NCI-H82 treated with DMSO at 0.1 percent for 48 hours (cell line): ENCODE measurements at regions not wholly inside any gene's neighbourhood (a gene's known extent, or its start where the extent isn't known, plus 50 kb on each side); places are given as distances from the start of the nearest gene placed in this dataset.
"Not testable (repeated sequence)": the region's sequence is repeated elsewhere in the genome, so short reads cannot be mapped to it uniquely, and the experiment has no call there.

Experiments used
- DNase-seq: peaks from one replicate; lab custom pipeline; 2025; ENCODE audit not compliant: unreplicated experiment; lab: John Stamatoyannopoulos, UW

DNA sequence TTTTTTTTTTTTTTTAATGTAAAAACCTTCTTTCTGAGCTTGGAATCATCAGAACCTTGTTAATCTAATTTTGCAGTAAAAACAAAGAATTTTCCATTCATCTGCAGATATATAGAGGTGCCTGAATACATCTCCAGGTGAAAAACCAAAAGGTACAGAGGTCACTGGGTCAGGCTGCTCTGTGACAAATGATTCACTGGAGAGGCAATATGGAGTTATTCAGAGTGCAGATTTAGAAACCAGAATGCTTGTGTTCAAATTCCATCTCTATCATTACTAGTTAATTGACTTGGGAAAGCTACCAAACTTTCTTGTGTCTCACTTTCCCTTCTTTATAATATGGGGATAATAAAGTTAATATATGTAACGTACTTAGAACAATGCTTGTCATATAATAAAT, 51.5 kb upstream of the C1orf53 start:
- no peak for DNase-seq

- no peak for DNase-seq
Observed at GRCh38 chr1:197850042-197850441, 52.4 kb upstream of the C1orf53 start.

DNA sequence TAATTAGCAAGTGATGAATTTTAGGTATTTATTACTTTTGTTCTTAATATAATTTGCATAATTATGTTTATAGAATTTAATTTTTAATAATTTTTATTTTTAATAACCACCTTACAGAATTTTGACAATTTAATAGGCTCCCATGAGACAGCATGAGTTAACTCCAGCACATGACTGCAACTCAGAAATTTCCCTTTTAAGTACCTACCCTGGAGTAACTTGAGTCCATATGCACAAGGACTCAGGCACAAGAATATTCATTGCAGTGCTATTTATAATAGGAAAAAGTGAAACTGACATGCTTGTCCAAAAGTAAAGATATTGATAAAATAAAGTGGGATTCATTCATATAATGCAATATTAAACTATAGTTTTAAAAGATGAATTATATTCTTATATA, 54.1 kb upstream of the C1orf53 start:
- no peak for DNase-seq

DNA sequence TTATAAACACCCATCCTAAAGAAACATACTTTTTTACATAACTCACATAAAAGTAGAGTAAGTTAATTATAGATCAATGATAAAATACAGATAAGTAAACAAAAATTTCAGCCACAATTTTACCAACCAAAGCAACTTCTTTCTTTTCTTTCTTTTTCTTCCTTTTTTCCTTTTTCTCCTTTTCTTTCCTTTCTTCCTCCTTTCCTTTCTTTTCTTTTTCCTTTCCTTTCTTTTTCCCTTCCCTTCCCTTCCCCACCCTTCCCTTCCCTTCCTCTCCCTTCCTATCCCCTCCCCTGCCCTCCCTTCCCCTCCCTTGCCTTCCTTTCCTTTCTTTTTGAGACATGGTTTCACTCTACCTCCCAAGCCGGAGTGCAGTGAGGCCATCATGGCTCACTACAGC, 56.5 kb upstream of the C1orf53 start:
- no peak for DNase-seq

- no peak for DNase-seq
Observed at GRCh38 chr1:197844651-197845050, 57.8 kb upstream of the C1orf53 start.

DNA sequence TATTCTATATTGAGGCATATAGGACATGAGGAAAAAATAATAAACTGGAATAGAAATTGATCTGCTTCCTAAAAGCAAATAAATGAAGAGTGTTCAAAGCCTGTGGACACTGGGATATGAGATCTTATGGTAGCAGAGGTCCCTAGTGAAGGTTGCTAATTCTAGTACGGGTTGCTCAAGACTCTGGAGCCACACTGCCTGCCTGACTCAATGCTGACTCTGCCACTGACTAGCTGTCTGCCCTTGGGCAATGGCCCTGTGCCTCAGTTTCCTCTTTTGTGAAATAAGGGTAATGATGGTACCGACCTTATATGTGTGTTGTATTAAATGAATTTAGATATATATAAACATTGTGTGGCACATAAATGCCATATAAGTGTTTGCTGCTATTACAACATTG, 59.0 kb upstream of the C1orf53 start:
- DNase-seq: no peak

GRCh38 chr1:197842646-197843045, 59.8 kb upstream of the C1orf53 start:
- DNase-seq: no peak

DNA sequence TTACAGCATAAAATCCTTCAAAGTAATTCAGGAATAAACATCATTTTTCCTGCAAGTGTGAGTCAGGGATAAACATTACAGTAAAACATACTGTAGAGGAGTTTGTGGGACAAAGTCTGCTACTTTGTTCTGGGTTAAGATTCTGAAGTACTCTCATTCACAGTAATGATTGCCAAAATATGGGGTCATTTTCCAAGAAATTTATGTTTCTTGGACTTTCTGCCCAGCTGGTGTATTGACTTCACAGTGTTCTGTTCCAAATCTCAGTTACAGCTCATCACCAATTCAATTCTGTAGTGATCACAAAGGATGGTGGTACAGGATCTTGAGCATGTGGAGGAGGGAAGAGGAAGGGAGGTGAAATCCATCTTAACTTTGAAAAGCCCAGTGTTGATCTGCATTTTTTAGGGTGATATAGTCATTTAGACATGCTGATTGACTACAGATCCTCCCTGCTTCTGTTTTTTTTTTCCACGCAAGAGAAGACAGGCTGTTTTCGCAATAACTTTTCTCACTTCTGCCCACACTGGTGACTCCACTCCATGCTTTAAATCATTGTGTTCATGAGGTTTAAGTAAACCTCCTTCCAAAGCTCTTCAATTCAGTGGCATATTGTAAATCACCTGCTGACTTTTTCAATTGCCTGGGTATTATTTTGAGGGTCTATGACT, 60.4 kb upstream of the C1orf53 start:
- no peak for DNase-seq

DNA sequence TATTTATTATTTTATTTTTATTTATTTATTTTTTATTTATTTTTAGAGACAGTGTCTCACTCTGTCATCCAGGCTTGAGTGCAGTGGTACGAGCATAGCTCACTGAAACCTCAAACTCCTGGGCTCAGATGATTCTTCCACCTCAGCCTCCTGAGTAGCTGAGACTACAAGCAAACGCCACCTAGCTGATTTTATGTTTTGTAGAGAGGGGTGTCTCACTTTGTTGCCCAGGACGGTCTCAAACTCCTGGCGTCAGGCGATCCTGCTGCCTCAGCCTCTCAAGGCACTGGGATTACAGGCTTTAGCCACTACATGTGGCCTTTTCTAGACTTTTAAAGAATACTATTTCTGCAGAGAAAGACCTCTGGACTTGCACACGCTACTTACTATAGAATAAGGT, 61.3 kb upstream of the C1orf53 start:
- no peak for DNase-seq

GRCh38 chr1:197839786-197840185, 62.6 kb upstream of the C1orf53 start:
- DNase-seq: not testable (repeated sequence)

- DNase-seq: no peak
Observed at GRCh38 chr1:197838836-197839235, 63.6 kb upstream of the DENND1B start.

- no peak for DNase-seq
Observed at GRCh38 chr1:197837911-197838310, 62.6 kb upstream of the DENND1B start.

- not testable (repeated sequence) for DNase-seq
Observed at GRCh38 chr1:197836356-197836755, 61.1 kb upstream of the DENND1B start.

DNA sequence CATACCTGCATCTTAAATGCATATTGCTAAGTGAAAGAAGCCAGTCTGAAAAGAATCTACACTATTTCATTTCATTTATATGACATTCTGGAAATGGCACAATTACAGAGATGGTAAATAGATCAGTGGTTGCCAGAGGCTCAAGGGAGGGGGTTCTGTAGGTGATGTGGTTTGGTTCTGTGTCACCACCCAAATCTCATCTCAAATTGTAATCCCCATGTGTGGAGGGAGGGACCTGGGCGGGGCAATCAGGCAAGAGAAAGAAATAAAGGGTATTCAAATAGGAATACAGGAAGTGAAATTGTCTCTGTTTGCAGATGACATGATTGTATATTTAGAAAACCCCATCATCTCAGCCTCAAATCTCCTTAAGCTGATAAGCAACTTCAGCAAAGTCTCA, 53.7 kb upstream of the DENND1B start:
- DNase-seq: not testable (repeated sequence)

- peak; percentile 31 for DNase-seq
Observed at GRCh38 chr1:197825541-197825940, 50.3 kb upstream of the DENND1B start.
